SHP77 (cell line): ENCODE measurements at regions not wholly inside any gene's neighbourhood (a gene's known extent, or its start where the extent isn't known, plus 50 kb on each side); places are given as distances from the start of the nearest gene placed in this dataset.
"Not testable (repeated sequence)": the region's sequence is repeated elsewhere in the genome, so short reads cannot be mapped to it uniquely, and the experiment has no call there.

ENCODE experiments used
- DNase-seq, 2 experiments: peaks; one replicate each; lab custom pipeline; 2025; lab: John Stamatoyannopoulos, UW

DNA sequence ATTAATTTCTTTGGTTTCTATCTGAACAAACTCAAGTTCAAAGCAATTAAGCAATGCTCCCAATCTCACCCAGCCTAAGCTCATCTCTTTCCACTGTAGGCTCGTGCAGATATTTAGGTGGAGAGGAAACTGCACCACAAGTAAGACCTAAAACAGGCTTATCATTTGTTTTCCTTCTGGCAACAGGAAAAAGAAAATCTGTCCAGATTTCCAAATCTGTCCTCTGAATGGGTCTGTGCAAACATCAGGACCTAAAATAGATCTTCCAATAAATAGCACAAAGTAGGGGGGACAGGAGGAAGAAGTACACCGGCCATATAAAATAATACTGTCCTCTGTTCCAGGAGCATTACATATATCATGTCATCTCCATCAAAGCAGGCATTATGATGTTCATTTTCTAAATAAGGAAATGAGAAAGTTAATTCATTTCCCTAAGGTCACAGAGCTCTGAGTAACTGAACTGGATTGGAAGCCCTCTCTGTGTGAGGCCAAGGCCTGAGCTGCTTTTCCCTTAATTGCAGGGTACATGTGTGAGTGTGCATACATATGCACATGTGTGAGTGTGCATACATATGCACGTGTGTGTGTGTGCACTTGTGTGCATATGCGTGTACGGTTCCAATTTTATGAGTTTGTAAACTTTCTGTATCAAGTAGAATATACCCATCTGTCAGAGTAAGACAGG, 92.8 kb upstream of the PARD3 start:
- no peak for DNase-seq

DNA sequence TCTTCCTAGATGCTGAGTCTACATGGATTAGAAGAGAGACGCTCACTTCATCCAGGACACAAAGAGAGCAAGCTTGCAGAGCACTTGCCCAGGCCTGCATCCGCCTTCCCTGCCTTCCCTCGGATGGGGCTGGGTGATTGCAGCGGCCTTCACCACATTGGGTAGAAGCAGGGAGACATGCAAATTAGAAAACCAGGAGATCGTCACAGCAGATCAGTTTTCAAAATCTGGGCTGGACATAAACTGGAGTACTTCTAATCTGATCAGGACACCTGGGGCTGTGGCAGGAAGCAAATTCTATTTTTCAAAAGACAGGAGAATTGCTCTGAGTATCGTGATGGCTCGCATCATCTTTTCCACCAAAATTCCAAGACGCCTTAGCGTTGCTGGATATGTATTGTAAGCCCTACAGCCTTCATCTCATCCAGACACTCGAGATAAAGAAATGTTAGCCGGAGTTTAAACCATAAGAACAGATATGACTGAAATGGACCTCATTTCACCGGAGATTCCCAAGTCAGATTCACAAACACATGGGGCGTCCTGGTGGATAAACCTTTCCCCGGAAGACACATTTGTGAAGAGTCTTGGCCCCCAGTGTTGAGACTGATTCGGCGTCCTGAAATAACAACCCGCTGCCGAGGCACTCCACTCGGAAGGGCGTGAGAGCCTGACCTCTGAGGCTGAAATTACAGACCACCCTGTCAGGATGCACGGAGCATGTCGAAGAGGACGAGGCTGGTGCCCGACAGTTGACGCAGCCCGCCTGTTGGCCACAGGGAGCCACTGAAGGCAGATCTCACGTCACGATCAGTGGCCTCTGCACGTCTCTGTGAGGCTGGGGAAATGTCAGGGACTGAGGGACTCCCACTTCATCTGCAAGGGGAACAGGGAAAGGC, 91.2 kb upstream of the PARD3 start:
- DNase-seq, result peak in 1 of 2 experiments; percentile 14

DNA sequence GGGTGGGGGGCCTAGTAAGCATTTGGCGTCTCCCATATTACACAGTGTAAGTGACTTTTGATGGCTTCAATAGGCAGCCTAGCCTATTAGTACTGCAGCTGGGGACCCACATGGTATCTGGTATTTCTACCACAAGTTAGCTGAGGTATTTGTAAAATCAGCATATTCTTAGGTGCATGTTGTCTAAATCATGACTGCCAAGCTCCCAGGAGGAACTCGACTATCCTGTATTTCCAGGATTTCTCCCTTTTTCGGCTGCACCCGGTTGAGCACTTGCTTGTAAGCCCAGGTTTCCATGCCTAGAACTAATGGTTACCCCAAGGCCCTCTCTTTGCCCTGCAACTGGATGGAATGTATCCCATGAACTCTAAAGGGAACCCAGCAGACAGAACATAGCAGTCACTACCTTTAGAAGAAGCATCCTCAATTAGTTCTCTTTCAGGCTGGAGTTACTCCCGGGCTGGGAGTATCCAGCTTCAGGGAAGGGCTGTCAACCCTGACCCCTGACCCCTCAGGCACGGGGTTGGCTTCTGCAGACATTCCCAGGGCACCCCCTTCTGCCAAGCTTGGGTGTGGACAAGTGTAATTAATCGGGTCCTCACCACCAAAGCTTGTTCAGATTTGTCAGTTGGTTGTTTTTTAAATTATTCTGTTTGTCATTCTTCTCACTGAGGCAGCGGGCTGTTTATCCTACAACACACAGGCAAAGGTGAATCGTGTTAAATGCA, 90.3 kb upstream of the PARD3 start:
- DNase-seq, result no peak

GRCh38 chr10:34904191-34904590, 89.1 kb upstream of the PARD3 start:
- no peak for DNase-seq

GRCh38 chr10:34899161-34899560, 84.1 kb upstream of the PARD3 start:
- DNase-seq, result no peak

DNA sequence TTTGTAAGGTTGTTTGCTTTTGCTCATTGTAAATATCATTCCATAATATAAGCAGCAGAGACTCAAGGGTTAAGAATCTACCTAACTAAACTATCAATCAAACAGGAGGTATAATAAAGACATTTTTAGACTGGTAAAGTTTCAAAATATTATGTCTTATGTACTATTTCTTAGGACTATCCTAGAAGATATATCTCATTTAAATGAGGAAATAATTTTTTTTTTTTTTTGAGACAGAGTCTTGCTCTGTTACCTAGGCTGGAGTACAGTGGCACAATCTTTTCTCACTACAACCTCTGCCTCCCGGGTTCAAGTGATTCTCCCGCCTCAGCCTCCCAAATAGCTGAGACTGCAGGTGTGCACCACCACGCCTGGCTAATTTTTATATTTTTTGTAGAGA, 80.9 kb upstream of the PARD3 start:
- no peak for DNase-seq

GRCh38 chr10:34895046-34895445, 80.0 kb upstream of the PARD3 start:
- DNase-seq, result not testable (repeated sequence)

GRCh38 chr10:34892521-34892920, 77.4 kb upstream of the PARD3 start:
- not testable (repeated sequence) for DNase-seq

- DNase-seq, result no peak
These were observed 75.8 kb upstream of the PARD3 start for GRCh38 chr10:34890939-34891338.

DNA sequence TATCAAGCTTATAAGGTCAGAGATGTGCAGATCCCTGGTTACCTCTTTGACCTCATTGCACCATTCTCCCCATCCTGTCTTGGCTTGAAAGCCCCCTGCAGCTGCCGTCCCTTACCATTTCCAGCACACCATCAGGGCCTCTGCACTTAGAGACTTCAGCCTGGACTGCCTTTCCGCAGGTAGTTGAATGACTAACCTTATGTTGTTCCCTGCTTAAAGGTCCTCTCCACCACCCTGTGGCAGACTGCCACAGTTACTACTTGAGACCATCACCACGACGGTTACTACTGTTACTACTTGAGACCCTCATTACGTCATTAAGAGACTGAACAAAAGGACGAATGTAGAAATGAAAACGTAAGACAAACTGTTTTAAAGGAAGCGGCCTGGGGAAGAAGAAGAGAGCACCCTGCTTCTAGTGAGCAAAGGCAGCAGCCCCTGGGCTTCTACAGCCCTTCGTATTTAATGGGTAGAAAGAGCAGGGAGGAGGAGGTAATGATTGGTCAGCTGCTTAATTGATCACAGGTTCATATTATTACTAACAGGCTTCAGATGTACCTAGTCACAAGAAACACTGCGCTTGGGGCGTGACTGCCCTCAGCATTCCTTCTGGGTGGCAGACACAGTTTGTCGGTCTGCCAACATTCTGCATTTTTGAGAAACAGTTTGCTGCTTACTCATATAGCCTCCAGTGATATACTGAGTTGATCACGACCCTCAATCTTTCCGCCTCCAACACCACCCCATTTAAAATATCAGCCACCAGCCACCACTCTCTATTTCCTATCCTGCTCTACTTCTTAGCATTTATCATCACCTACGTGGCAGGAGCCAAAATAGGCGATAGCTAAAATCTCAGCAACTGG, 74.1 kb upstream of the PARD3 start:
- DNase-seq, result no peak

GRCh38 chr10:34886906-34887642, 72.0 kb upstream of the PARD3 start:
- DNase-seq, result no peak

- DNase-seq, result no peak
These were observed 70.8 kb upstream of the PARD3 start for GRCh38 chr10:34885898-34886297.

DNA sequence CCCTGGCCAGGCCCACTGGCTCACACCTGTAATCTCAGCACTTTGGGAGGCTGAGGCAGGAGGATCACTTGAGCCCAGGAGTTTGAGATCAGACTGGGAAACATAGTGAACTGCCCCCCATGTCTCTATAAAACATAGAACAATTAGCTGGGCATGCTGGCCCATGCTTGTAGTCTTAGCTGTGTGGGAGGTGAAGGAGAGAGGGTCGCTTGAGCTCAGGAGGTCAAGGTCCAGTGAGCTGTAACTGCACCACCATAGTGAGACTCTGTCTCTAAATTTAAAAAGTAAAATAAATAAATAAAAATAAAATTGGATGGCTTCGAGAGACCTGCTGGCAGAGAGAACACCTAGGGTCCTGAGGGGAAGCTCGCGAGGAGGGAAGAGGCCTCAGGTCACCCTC, 69.9 kb upstream of the PARD3 start:
- no peak for DNase-seq

DNA sequence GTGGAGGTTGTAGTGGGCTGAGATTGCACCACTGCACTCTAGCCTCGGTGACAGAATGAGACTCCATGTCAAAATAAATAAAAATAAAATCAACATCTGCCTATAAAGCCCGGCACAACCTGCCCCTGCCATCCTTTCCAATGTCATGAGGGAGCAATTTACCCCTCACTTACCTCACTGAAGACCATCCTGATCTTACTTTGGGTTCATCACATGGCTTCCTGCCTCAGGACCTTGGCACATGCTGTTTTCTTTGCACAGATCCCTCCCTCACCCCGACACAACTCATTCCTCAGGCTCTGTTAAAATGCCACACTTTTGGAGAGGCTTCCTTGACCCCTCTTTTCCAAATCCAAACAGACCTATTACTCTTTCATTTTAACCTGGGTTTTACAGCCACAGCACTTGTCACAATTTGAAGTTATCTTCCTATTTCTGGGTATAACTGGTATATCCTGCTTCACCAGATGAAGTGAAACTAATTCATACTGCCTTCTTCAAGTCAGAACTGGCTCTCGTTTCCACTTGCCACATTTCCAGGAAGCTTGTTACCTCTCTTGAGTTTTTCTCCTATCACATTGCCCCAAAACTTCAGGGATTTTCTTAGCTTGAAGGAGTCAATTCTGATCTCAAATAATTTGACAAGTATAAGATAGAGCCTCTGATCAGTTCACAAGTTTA, 69.3 kb upstream of the PARD3 start:
- DNase-seq, result no peak

DNA sequence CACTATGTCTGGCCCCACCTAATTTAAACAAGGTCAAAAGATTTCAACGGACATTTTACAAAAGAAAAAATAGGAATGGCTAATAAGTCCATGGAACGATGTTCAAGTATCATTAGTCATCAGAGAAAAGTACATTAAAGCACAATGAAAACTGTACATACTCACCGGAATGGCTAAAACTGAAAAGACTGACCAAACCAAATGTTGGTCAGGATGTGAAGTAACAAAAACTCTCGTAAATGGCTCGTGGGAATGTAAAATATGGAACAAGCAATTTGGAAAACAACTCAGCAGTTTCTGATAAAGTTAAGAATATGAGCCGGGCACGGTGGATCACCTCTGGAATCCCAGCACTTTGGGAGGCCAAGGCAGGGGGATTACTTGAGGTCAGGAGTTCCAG, 65.7 kb upstream of the PARD3 start:
- DNase-seq, result no peak

- DNase-seq, result not testable (repeated sequence)
These were observed 63.6 kb upstream of the PARD3 start for GRCh38 chr10:34878651-34879050.

GRCh38 chr10:34875061-34875460, 60.0 kb upstream of the PARD3 start:
- no peak for DNase-seq

GRCh38 chr10:34872820-34873219, 57.7 kb upstream of the PARD3 start:
- DNase-seq, result no peak

DNA sequence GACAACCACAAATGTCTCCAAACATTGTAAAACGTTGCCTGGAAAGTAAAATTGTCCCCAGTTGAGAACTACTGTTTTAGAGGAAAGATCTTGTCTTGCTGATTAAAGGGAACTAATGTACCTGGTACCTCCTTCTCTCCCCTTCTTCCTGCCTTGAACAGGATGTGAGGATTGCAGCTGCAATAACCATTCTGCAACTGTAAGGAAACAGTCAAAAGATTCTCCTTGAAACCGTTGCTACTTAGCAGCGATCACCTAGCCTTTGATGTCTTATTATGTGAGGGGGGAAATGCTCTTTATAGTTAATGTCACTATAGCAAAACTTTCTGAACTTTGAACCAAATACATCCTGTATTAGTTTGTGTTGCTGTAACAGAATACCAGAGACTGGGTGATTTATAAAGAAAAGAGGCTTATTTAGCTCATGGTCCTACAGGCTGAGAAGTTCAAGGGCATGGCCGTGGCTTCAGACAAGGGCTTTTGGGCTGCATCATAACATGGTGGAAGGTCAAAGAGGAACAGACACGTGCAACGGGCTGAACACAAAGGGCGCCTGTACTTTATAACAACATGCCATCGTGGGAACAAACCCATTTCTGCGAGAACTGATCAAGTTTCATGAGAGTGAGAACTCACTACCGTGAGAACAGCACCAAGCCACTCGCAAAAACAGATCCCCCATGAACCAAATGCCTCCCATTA, 54.2 kb upstream of the PARD3 start:
- no peak for DNase-seq

DNA sequence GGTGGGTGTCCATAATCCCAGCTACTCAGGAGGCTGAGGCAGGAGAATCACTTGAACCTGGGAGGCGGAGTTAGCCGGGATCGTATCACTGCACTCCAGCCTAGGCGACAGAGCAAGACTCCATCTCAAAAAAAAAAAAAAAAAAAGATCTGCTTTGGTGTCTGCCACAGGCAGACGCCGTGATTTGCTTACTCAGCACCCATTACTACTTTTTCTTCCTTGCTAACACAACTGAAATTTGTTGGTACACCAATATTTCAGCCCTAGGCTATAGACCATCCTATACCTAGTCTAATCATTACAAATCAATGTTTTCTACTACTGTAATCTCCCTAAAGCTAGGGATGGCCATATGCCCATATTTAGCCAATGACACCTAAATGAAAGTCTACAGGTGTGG, 53.5 kb upstream of the PARD3 start:
- DNase-seq, result no peak
